GM23338 (cell line): ENCODE measurements at regions not wholly inside any gene's neighbourhood (a gene's known extent, or its start where the extent isn't known, plus 50 kb on each side); places are given as distances from the start of the nearest gene placed in this dataset.

Experiments used
- ATAC-seq: fragments of 200-7000 bp; cut with Tn5 transposase; 3 replicates; pipeline ENCODE4 v1.9.1; 2020
- DNase-seq: peaks from one replicate; pipeline ENCODE4 v3.0.0-alpha.2; 2015; ENCODE audit warnings: low spot score
- H2AFZ ChIP-seq: fragments of 200-600 bp; sonication (generic); 2 replicates; pipeline ENCODE4 v1.8.0; 2016; ENCODE audit warnings: antibody characterized with exemption, mild to moderate bottlenecking, moderate library complexity
- H3F3A ChIP-seq: fragments of 200-600 bp; sonication (generic); replicated peaks from 2 replicates; pipeline ENCODE4 v1.8.0; 2017; ENCODE audit warnings: antibody characterized with exemption, mixed run types, low read depth
- H3K27ac ChIP-seq: fragments of 200-600 bp; sonication (generic); 2 replicates; pipeline ENCODE4 v1.6.1; 2016; ENCODE audit warnings: low read depth
- H3K27me3 ChIP-seq: fragments of 200-600 bp; sonication (generic); 2 replicates; pipeline ENCODE4 v1.8.0; 2016; ENCODE audit warnings: mild to moderate bottlenecking, mixed run types, moderate library complexity; ENCODE audit not compliant: insufficient read depth
- H3K36me3 ChIP-seq: fragments of 200-600 bp; sonication (generic); 2 replicates; pipeline ENCODE4 v1.8.0; 2016; ENCODE audit warnings: mild to moderate bottlenecking; ENCODE audit not compliant: insufficient read depth
- H3K4me1 ChIP-seq: fragments of 200-600 bp; sonication (generic); 2 replicates; pipeline ENCODE4 v1.8.0; 2016; ENCODE audit warnings: mild to moderate bottlenecking, moderate library complexity; ENCODE audit not compliant: insufficient read depth
- H3K4me2 ChIP-seq: fragments of 200-600 bp; sonication (generic); 2 replicates; pipeline ENCODE4 v1.7.1; 2017; ENCODE audit warnings: mixed run types
- H3K4me3 ChIP-seq: fragments of 200-600 bp; sonication (generic); 2 replicates; pipeline ENCODE4 v1.6.1; 2016; ENCODE audit warnings: mixed run types
- H3K79me2 ChIP-seq: fragments of 200-600 bp; sonication (generic); replicated peaks from 2 replicates; pipeline ENCODE4 v1.8.0; 2017; ENCODE audit warnings: mild to moderate bottlenecking; ENCODE audit not compliant: insufficient read depth
- H3K9me2 ChIP-seq: fragments of 200-600 bp; sonication (generic); 2 replicates; pipeline ENCODE4 v1.8.0; 2017; ENCODE audit not compliant: insufficient read depth
- H4K20me1 ChIP-seq: fragments of 200-600 bp; sonication (generic); replicated peaks from 2 replicates; pipeline ENCODE4 v1.8.0; 2017; ENCODE audit warnings: mild to moderate bottlenecking; ENCODE audit not compliant: insufficient read depth
- H3K27ac Mint-ChIP-seq: 2 replicates; pipeline ENCODE4 v1.8.0; 2020; ENCODE audit warnings: inconsistent platforms, mild to moderate bottlenecking, moderate library complexity, mixed read lengths
- H3K27me3 Mint-ChIP-seq: 3 replicates; pipeline ENCODE4 v1.8.0; 2022; ENCODE audit warnings: low read depth, mild to moderate bottlenecking, moderate library complexity, mixed read lengths, inconsistent platforms; ENCODE audit not compliant: insufficient read depth, poor library complexity
- H3K36me3 Mint-ChIP-seq: 3 replicates; pipeline ENCODE4 v1.8.0; 2021; ENCODE audit warnings: low read depth, mild to moderate bottlenecking, inconsistent platforms, moderate library complexity, mixed read lengths
- H3K4me1 Mint-ChIP-seq: 3 replicates; pipeline ENCODE4 v1.8.0; 2020; ENCODE audit warnings: mild to moderate bottlenecking, inconsistent platforms, mixed read lengths
- H3K4me3 Mint-ChIP-seq: 3 replicates; pipeline ENCODE4 v1.8.0; 2021; ENCODE audit warnings: moderate library complexity, mild to moderate bottlenecking, inconsistent platforms, mixed read lengths
- H3K9me3 Mint-ChIP-seq: 3 replicates; pipeline ENCODE4 v1.8.0; 2020; ENCODE audit warnings: moderate library complexity, mild to moderate bottlenecking, inconsistent platforms, mixed read lengths
- CTCF ChIP-seq, 2 experiments: fragments of 200-600 bp in 1 of 2; sonication (generic) in 1 of 2; conservative IDR thresholded peaks; 2 replicates each; pipeline versions ENCODE4 v1.5.1 to v1.6.1; 2016 to 2017; ENCODE audit warnings: antibody characterized with exemption in 2 of 2, low read depth in 2 of 2, mild to moderate bottlenecking in 2 of 2, moderate library complexity in 1 of 2
- ETS1 ChIP-seq: IDR thresholded peaks from 2 replicates; pipeline ENCODE4 v1.6.1; 2016; ENCODE audit warnings: antibody characterized with exemption
- EZH2 ChIP-seq: fragments of 200-600 bp; sonication (generic); IDR thresholded peaks from one replicate; pipeline ENCODE4 v1.8.0; 2017; ENCODE audit warnings: antibody characterized with exemption, mild to moderate bottlenecking, low read depth; ENCODE audit not compliant: unreplicated experiment
- EZH2phosphoT487 ChIP-seq: fragments of 200-600 bp; sonication (generic); IDR thresholded peaks from one replicate; pipeline ENCODE4 v1.8.1; 2018; ENCODE audit warnings: antibody characterized with exemption; ENCODE audit not compliant: unreplicated experiment
- POLR2AphosphoS5 ChIP-seq: IDR thresholded peaks from 2 replicates; pipeline ENCODE4 v1.6.1; 2016; ENCODE audit warnings: antibody characterized with exemption, low read depth
- ZNF331 ChIP-seq: fragments of 250-450 bp; sonication (Bioruptor Pico); IDR thresholded peaks from 2 replicates; pipeline ENCODE4 v1.5.0; 2020; ENCODE audit warnings: low read depth, mild to moderate bottlenecking, moderate library complexity
- TF ChIP-seq, protein P1 (sequence below): IDR thresholded peaks from one replicate; pipeline ENCODE4 v1.6.1; 2018; ENCODE audit warnings: antibody characterized with exemption; ENCODE audit not compliant: unreplicated experiment
- TF ChIP-seq, protein P2 (sequence below): fragments of 250-450 bp; sonication (Bioruptor Pico); IDR thresholded peaks from 2 replicates; pipeline ENCODE4 v1.5.0; 2020; ENCODE audit warnings: mild to moderate bottlenecking, moderate library complexity

DNA sequence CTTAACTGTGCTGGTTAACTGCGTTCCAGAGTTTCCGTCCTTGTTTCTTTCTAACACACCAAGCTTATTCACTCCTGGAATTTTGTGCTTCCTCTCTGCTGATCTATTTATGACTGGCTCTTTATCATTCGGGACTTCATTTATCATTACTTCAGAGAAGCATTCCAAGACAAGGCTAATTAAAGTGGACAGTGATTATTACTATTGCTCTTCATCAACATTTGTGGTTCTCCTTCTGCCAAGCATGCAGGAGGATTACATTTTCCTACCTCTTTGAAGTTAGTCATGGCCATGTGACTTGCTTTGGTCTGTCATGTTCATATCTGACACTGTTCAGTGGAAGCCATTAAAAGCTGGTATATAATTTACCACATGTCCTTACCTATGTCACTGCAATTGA lies 172.4 kb upstream of the AGR3 start (continued):
- TF ChIP-seq, protein P1, sequence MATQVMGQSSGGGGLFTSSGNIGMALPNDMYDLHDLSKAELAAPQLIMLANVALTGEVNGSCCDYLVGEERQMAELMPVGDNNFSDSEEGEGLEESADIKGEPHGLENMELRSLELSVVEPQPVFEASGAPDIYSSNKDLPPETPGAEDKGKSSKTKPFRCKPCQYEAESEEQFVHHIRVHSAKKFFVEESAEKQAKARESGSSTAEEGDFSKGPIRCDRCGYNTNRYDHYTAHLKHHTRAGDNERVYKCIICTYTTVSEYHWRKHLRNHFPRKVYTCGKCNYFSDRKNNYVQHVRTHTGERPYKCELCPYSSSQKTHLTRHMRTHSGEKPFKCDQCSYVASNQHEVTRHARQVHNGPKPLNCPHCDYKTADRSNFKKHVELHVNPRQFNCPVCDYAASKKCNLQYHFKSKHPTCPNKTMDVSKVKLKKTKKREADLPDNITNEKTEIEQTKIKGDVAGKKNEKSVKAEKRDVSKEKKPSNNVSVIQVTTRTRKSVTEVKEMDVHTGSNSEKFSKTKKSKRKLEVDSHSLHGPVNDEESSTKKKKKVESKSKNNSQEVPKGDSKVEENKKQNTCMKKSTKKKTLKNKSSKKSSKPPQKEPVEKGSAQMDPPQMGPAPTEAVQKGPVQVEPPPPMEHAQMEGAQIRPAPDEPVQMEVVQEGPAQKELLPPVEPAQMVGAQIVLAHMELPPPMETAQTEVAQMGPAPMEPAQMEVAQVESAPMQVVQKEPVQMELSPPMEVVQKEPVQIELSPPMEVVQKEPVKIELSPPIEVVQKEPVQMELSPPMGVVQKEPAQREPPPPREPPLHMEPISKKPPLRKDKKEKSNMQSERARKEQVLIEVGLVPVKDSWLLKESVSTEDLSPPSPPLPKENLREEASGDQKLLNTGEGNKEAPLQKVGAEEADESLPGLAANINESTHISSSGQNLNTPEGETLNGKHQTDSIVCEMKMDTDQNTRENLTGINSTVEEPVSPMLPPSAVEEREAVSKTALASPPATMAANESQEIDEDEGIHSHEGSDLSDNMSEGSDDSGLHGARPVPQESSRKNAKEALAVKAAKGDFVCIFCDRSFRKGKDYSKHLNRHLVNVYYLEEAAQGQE, result no peak
- no peak for TF ChIP-seq POLR2AphosphoS5

DNA sequence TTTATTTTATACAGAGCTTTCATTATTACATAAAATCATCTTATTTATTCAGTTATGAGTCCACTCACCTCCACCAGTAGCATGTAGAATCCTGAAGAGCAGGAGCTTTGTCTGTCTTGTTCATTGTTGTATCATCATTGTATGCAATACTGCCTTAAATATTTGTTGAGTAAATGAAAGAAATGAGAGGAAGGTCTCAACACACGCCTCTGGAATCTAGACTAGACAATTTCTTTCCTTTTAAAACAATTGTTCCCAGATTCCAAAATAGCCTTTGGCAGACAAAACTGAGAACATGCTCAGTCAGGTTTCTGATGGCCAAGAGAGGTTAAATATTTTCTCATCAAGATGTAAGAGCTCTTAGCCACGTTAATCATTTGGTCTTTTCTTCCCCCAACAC lies 173.1 kb upstream of the AGR3 start:
- Mint-ChIP-seq H3K9me3 (peaks cover 20% of the 10 kb centered on the region), H3K4me1 (no peaks in the 10 kb centered on the region), H3K27me3 (no peaks in the 10 kb centered on the region), H3K4me3 (no peak overlapping the region), H3K36me3 (peaks cover 19% of the 10 kb centered on the region), H3K27ac (no peak overlapping the region)
- Histone ChIP-seq H3K4me1 (no peaks in the 10 kb centered on the region), H3K9me2 (no peaks in the 10 kb centered on the region), H3K79me2 (no peaks in the 10 kb centered on the region), H3K36me3 (no peaks in the 10 kb centered on the region), H3K27ac (no peak overlapping the region), H3K27me3 (no peaks in the 10 kb centered on the region), H3K4me3 (no peak overlapping the region), H2AFZ (no peak overlapping the region), H3K4me2 (no peak overlapping the region), H3F3A (no peaks in the 10 kb centered on the region), H4K20me1 (no peaks in the 10 kb centered on the region)
- TF ChIP-seq CTCF (conservative IDR thresholded peaks at IDR 0.05; ENCODE audit: low read depth in 2 of 2), result no peak
- TF ChIP-seq EZH2, result no peak
- TF ChIP-seq, protein P1, result no peak
- no peak for TF ChIP-seq ZNF331 (CRISPR knock-in tag)
- TF ChIP-seq ETS1, result no peak
- TF ChIP-seq, protein P2, sequence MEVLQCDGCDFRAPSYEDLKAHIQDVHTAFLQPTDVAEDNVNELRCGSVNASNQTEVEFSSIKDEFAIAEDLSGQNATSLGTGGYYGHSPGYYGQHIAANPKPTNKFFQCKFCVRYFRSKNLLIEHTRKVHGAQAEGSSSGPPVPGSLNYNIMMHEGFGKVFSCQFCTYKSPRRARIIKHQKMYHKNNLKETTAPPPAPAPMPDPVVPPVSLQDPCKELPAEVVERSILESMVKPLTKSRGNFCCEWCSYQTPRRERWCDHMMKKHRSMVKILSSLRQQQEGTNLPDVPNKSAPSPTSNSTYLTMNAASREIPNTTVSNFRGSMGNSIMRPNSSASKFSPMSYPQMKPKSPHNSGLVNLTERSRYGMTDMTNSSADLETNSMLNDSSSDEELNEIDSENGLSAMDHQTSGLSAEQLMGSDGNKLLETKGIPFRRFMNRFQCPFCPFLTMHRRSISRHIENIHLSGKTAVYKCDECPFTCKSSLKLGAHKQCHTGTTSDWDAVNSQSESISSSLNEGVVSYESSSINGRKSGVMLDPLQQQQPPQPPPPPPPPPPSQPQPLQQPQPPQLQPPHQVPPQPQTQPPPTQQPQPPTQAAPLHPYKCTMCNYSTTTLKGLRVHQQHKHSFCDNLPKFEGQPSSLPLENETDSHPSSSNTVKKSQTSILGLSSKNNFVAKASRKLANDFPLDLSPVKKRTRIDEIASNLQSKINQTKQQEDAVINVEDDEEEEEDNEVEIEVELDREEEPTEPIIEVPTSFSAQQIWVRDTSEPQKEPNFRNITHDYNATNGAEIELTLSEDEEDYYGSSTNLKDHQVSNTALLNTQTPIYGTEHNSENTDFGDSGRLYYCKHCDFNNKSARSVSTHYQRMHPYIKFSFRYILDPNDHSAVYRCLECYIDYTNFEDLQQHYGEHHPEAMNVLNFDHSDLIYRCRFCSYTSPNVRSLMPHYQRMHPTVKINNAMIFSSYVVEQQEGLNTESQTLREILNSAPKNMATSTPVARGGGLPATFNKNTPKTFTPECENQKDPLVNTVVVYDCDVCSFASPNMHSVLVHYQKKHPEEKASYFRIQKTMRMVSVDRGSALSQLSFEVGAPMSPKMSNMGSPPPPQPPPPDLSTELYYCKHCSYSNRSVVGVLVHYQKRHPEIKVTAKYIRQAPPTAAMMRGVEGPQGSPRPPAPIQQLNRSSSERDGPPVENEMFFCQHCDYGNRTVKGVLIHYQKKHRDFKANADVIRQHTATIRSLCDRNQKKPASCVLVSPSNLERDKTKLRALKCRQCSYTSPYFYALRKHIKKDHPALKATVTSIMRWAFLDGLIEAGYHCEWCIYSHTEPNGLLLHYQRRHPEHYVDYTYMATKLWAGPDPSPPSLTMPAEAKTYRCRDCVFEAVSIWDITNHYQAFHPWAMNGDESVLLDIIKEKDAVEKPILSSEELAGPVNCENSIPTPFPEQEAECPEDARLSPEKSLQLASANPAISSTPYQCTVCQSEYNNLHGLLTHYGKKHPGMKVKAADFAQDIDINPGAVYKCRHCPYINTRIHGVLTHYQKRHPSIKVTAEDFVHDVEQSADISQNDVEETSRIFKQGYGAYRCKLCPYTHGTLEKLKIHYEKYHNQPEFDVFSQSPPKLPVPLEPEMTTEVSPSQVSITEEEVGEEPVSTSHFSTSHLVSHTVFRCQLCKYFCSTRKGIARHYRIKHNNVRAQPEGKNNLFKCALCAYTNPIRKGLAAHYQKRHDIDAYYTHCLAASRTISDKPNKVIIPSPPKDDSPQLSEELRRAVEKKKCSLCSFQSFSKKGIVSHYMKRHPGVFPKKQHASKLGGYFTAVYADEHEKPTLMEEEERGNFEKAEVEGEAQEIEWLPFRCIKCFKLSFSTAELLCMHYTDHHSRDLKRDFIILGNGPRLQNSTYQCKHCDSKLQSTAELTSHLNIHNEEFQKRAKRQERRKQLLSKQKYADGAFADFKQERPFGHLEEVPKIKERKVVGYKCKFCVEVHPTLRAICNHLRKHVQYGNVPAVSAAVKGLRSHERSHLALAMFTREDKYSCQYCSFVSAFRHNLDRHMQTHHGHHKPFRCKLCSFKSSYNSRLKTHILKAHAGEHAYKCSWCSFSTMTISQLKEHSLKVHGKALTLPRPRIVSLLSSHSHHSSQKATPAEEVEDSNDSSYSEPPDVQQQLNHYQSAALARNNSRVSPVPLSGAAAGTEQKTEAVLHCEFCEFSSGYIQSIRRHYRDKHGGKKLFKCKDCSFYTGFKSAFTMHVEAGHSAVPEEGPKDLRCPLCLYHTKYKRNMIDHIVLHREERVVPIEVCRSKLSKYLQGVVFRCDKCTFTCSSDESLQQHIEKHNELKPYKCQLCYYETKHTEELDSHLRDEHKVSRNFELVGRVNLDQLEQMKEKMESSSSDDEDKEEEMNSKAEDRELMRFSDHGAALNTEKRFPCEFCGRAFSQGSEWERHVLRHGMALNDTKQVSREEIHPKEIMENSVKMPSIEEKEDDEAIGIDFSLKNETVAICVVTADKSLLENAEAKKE (CRISPR knock-in tag), result no peak
- no peak for TF ChIP-seq POLR2AphosphoS5
- no peak for TF ChIP-seq EZH2phosphoT487
- DNase-seq (no peak), ATAC-seq (no peak)
